Thyroid gland (tissue), 4 donors: ENCODE measurements at regions not wholly inside any gene's neighbourhood (a gene's known extent, or its start where the extent isn't known, plus 50 kb on each side); places are given as distances from the start of the nearest gene placed in this dataset.

ENCODE experiments used
- CTCF ChIP-seq, 6 experiments: fragments of 200-600 bp in 3 of 6; fragments of 450-650 bp in 3 of 6; sonication (generic) in 3 of 6; IDR thresholded peaks; one replicate each; pipeline ENCODE4 v1.5.1; 2016 to 2019; ENCODE audit warnings: antibody characterized with exemption in 6 of 6, mild to moderate bottlenecking in 2 of 6, inconsistent platforms in 1 of 6, moderate library complexity in 1 of 6
- POLR2A ChIP-seq, 2 donors: fragments of 450-650 bp; IDR thresholded peaks; one replicate each; pipeline ENCODE4 v1.6.1; 2017; ENCODE audit warnings: antibody characterized with exemption in 2 of 2, mild to moderate bottlenecking in 2 of 2, moderate library complexity in 1 of 2

GRCh38 chrX:68997511-68997910 lies 167.7 kb downstream of the PJA1 start:
- no peak for TF ChIP-seq CTCF (IDR thresholded peaks at IDR 0.05)
- no peak for TF ChIP-seq POLR2A (IDR thresholded peaks at IDR 0.05)
